GM13976 (cell line): ENCODE measurements at regions not wholly inside any gene's neighbourhood (a gene's known extent, or its start where the extent isn't known, plus 50 kb on each side); places are given as distances from the start of the nearest gene placed in this dataset.
"Not testable (repeated sequence)": the region's sequence is repeated elsewhere in the genome, so short reads cannot be mapped to it uniquely, and the experiment has no call there.

Experiments used
- DNase-seq: peaks from one replicate; pipeline ENCODE4 v3.0.0; 2012; ENCODE audit warnings: low spot score
- in situ Hi-C: fragments of 300-500 bp; cut with MboI; formaldehyde crosslinking; loops from one replicate; pipeline ENCODE4 v1.12.0; 2022; ENCODE audit warnings: low sequenced_read_pairs, mixed read lengths, inconsistent platforms; ENCODE audit not compliant: unreplicated experiment
- TF ChIP-seq, protein P1 (sequence below): IDR thresholded peaks from 2 replicates; pipeline ENCODE4 v1.5.1; 2012; ENCODE audit warnings: borderline replicate concordance, mild to moderate bottlenecking; ENCODE audit not compliant: insufficient read depth; ENCODE audit errors: extremely low read depth, missing control alignments, control extremely low read depth

DNA sequence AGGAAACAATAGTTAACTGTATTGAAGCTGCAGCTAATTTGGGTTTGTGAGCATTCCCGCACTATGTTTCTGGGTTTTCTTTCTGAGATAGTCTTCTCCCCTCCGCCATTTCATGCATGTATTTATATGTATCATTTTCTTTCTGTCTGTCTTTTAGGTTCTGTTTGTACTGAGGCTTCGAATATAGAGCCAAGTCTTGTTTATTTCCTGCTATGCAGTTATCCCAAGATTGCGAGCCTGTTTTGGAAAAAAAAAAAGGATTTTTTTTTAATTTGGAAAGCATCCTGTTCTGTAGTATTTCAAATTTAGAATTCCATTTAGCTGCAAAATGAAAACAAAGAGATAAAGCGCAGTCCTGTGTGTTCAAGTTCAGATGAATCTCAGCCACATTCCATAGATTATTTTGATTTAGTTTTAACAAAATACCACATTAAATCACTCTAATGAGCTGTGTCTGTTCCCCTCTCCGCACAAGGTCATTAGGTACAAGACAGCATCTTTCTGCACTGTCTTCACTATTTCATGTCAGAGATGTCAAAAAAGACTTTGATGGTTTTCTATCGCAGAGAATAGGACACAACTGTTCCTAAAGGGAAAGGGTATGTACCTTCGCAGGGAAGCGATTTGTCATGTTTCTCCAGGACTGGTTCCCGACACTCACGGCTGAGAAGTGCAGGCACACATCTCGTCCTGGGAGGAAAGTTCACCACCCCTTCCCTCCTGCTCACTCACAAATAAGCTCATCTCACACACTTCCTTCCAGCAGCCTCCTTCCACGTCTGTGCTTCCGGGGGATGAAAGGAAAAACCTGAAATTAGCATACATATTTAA lies 443.4 kb downstream of the ZNF516 start:
- DNase-seq, result no peak
- TF ChIP-seq, protein P1, sequence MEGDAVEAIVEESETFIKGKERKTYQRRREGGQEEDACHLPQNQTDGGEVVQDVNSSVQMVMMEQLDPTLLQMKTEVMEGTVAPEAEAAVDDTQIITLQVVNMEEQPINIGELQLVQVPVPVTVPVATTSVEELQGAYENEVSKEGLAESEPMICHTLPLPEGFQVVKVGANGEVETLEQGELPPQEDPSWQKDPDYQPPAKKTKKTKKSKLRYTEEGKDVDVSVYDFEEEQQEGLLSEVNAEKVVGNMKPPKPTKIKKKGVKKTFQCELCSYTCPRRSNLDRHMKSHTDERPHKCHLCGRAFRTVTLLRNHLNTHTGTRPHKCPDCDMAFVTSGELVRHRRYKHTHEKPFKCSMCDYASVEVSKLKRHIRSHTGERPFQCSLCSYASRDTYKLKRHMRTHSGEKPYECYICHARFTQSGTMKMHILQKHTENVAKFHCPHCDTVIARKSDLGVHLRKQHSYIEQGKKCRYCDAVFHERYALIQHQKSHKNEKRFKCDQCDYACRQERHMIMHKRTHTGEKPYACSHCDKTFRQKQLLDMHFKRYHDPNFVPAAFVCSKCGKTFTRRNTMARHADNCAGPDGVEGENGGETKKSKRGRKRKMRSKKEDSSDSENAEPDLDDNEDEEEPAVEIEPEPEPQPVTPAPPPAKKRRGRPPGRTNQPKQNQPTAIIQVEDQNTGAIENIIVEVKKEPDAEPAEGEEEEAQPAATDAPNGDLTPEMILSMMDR, result no peak
- in situ Hi-C loops, result no loop called here

DNA sequence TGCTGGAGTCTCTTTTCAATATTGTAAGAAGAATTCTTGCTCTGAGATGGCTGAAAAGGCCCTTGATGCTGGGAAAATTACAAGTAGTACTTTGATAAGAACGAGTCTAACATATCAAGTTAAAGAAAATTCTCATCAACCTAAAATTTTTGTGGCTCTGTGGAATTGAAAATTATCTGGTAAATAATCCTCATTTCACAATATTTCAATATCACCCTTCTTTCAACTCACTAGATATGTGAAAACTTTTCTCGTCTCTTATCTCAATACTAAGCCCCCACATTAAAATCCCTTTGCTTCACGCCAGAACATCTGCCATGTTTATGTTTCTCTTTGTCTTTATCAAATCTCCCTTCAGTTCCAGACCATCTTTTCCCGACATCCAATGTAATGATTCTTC lies 448.8 kb downstream of the ZNF516 start:
- TF ChIP-seq, protein P1, result no peak

DNA sequence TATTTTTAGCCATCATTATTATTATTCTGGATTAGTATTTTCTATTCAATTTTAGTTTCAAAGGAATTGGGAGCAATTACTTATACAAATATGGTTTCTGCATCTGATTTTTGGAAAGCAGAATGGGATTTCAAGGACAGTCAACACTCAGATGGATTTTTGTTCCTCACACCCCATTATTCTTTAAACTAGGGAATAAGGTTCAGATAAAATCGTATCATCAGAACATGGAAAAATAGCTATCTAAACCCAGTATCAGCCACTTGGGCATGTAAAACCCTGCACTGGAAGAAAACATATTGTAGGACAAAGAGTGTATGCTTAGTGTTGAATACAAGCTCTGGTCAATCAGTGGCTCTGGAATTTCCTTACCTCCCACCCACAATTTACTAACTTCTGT lies 452.5 kb downstream of the ZNF516 start:
- in situ Hi-C loops, result no loop called here
- TF ChIP-seq, protein P1, result no peak
- no peak for DNase-seq

More for the DNA sequence above, 448.8 kb downstream of the ZNF516 start:
- in situ Hi-C loops, result no loop called here
- DNase-seq, result no peak

DNA sequence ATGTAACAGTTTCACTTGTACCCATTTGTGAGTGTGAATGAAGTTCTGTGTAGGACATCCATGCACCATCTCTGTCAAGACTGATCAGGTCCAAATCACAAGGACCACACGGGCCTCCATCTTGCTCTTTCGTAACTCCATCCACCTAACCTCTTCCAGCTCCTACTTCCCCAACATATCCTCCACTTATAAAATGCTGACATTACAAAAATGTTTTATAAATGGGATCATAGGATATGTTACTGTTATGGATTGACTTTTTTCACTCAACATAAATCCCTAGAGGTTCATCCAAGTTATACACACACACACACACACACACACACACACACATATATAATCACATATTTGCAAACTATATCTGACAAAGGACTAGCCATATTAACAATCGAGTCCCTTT lies 476.8 kb downstream of the ZNF516 start:
- TF ChIP-seq, protein P1, result no peak
- no peak for DNase-seq
- in situ Hi-C loops, result no loop called here

DNA sequence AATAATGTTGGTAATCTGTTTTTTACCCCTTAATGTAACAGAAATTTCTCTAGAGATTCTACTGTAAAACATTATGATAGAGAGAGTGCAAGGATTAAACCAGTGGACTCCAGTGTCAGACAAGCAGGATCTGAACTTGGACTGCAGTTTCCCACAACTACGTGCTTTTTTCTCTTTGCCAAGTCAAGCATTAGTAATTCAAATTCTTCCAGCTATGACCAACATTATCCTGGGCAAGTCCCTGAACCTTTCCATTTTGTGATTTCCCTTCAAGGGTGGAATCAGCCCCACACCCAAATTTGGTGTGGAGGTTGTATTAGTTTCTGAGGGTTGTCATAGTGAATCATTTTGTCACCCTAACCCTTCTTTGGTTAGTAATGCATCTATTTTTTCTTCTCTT lies 482.0 kb downstream of the ZNF516 start:
- in situ Hi-C loops, result no loop called here
- TF ChIP-seq, protein P1, result no peak
- no peak for DNase-seq

DNA sequence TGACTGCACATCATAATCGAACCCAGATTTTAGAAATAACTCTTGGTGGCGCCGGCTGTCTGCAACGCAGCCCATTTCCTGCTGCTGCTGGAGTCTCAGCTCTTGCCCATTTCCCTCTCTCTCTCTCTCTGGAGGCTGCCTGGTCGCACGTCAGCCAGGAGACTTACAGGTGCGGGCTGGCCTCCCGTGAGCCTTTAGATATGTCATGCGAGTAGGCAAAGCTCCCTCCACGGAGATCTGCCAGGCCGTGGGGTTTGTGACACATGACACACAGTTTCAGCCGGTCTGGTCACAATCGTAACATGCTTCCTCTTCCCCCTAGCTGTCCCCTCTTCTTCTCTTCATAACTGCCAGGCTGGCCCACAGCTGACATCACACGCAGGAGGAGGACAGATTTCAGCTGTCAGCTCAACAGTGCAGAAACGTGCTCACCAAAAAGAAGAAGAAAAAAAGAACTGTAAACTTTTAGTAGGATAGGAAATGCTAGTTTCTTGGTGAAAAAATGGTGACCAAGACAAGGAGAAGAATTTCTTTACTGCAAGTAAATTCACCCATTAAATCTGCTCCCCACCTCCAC lies 489.3 kb downstream of the ZNF516 start:
- in situ Hi-C loops, result no loop called here
- no peak for DNase-seq
- TF ChIP-seq, protein P1, result no peak

DNA sequence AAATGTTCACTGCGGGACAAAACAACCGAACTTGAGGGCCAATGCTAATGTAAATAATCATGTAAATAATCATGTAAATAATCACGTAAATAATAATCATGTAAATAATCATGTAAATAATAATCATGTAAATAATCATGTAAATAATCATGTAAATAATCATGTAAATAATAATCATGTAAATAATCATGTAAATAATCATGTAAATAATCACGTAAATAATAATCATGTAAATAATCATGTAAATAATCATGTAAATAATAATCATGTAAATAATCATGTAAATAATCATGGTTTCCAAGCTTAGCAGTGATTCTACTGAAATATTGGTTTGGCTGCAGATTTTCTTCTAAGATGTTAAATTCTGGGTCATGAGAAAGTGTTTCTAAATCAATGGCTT lies 507.1 kb downstream of the ZNF516 start:
- DNase-seq, in situ Hi-C loops: not testable (repeated sequence)
